Prostate gland (tissue), 2 donors: ENCODE measurements at regions not wholly inside any gene's neighbourhood (a gene's known extent, or its start where the extent isn't known, plus 50 kb on each side); places are given as distances from the start of the nearest gene placed in this dataset.

Experiments
- DNase-seq: peaks from one replicate; pipeline ENCODE4 v3.0.0-alpha.2; 2019; ENCODE audit warnings: low spot score
- H3K27ac ChIP-seq, 2 donors: fragments of 200-600 bp; sonication (generic); 2 replicates each; pipeline ENCODE4 v1.5.1; 2017 to 2019
- H3K27me3 ChIP-seq: fragments of 200-600 bp; sonication (generic); replicated peaks from 2 replicates; pipeline ENCODE4 v1.5.1; 2019; ENCODE audit not compliant: insufficient read depth
- H3K36me3 ChIP-seq, 2 donors: fragments of 200-600 bp; sonication (generic); 1 replicate in 1 of 2; 2 replicates in 1 of 2; pipeline versions ENCODE4 v1.5.1 to v1.8.1; 2017 to 2019
- H3K4me1 ChIP-seq: fragments of 200-600 bp; sonication (generic); replicated peaks from 2 replicates; pipeline ENCODE4 v1.5.1; 2019
- H3K4me3 ChIP-seq, 2 donors: fragments of 200-600 bp; sonication (generic); 2 replicates each; pipeline ENCODE4 v1.5.1; 2017 to 2019
- H3K9me3 ChIP-seq: fragments of 200-600 bp; sonication (generic); 2 replicates; pipeline ENCODE4 v1.5.1; 2017
- CTCF ChIP-seq, 4 experiments: fragments of 200-600 bp in 2 of 4; fragments of 450-650 bp in 2 of 4; sonication (generic) in 2 of 4; IDR thresholded peaks; 1 replicate in 3 of 4; 2 replicates in 1 of 4; pipeline ENCODE4 v1.5.1; 2016 to 2019; ENCODE audit warnings: antibody characterized with exemption in 4 of 4, mild to moderate bottlenecking in 2 of 4, moderate library complexity in 2 of 4
- POLR2A ChIP-seq: fragments of 450-650 bp; IDR thresholded peaks from one replicate; pipeline ENCODE4 v1.6.1; 2016; ENCODE audit warnings: antibody characterized with exemption, mild to moderate bottlenecking
- POLR2AphosphoS5 ChIP-seq: sonication (generic); formaldehyde crosslinking; IDR thresholded peaks from one replicate; pipeline ENCODE4 v1.6.1; 2017; ENCODE audit warnings: antibody characterized with exemption
- WGBS: methylation state at CpG from one replicate; pipeline ENCODE4 v1.1.5; 2018; 5-methylcytosine and 5-hydroxymethylcytosine counted together
- intact Hi-C: fragments of 100-400 bp; cut with DNase I; formaldehyde crosslinking; loops from one replicate; pipeline ENCODE4 v1.14.2; 2022

DNA sequence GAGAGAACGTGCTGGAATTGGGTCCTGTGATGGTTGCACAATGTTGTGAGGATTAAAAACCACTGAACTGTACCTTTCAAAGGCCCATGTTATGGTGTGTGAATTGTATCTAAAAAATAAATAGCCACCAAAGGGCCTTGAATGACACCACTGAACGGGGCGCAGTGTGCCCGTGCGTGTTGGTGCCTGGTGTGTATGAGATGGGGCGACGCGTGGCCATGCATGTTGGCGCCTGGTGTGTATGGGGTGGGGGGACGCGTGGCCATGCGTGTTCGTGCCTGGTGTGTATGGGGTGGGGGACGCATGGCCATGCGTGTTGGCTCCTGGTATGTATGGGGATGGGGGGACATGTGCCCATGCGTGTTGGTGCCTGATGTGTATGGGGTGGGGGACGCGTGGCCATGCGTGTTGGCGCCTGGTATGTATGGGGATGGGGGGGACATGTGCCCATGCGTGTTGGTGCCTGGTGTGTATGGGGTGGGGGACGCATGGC, 66.6 kb upstream of the HELT start:
- intact Hi-C loops: no loop called here
- H3K36me3 ChIP-seq: no peaks in the 10 kb centered on the region
- TF ChIP-seq CTCF (IDR thresholded peaks at IDR 0.05) (no peak), POLR2AphosphoS5 (no peak), POLR2A (no peak)
- no peaks in the 10 kb centered on the region for H3K27me3 ChIP-seq
- WGBS: 94% methylated on average over 22 of the region's 22 CpGs
- no peak overlapping the region for H3K4me3 ChIP-seq
- H3K4me1 ChIP-seq: no peaks in the 10 kb centered on the region
- H3K9me3 ChIP-seq: no peaks in the 10 kb centered on the region
- no peak overlapping the region for H3K27ac ChIP-seq
- DNase-seq: no peak

GRCh38 chr4:184952522-184952921, 65.8 kb upstream of the HELT start:
- WGBS: 86% methylated on average over 6 of the region's 6 CpGs

GRCh38 chr4:184953421-184953945, 64.8 kb upstream of the HELT start:
- H3K4me3 ChIP-seq: no peak overlapping the region
- H3K27me3 ChIP-seq: no peaks in the 10 kb centered on the region
- H3K9me3 ChIP-seq: no peaks in the 10 kb centered on the region
- no peak for DNase-seq
- H3K36me3 ChIP-seq: no peaks in the 10 kb centered on the region
- no peak overlapping the region for H3K27ac ChIP-seq
- no peaks in the 10 kb centered on the region for H3K4me1 ChIP-seq
- intact Hi-C loops: no loop called here
- TF ChIP-seq CTCF (IDR thresholded peaks at IDR 0.05): no peak
- TF ChIP-seq POLR2AphosphoS5: no peak
- no peak for TF ChIP-seq POLR2A
- WGBS: 89% methylated on average over 8 of the region's 8 CpGs

More at GRCh38 chr4:184952522-184952921, 65.8 kb upstream of the HELT start:
- Histone ChIP-seq H3K27me3 (no peaks in the 10 kb centered on the region), H3K27ac (no peak overlapping the region), H3K4me3 (no peak overlapping the region), H3K36me3 (no peaks in the 10 kb centered on the region), H3K4me1 (no peaks in the 10 kb centered on the region), H3K9me3 (no peaks in the 10 kb centered on the region)
- TF ChIP-seq POLR2A (no peak), POLR2AphosphoS5 (no peak), CTCF (IDR thresholded peaks at IDR 0.05) (no peak)
- DNase-seq: no peak
- intact Hi-C loops: no loop called here

DNA sequence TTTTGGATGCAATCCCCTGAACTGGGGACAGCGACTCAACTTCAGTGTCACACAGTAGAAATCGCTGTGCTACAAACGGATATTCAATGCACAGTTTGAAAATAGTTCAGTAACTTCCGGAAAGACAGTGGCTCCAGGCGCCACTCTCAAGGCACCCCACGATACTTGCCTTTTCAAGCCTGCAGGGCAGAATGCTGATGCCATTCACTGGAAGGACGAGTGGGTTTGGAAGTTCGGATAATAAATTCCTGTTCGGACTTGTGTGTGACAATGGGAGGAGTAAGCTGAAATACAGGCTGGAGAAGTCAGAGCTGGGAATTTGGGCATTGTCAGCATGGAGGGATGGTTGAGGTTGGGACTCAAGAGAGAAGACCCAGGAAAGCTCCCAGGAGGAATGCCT, 64.3 kb upstream of the HELT start:
- Histone ChIP-seq H3K4me3 (no peak overlapping the region), H3K9me3 (no peaks in the 10 kb centered on the region), H3K4me1 (no peaks in the 10 kb centered on the region), H3K36me3 (no peaks in the 10 kb centered on the region), H3K27ac (no peak overlapping the region), H3K27me3 (no peaks in the 10 kb centered on the region)
- 45% methylated on average over 9 of the region's 9 CpGs for WGBS
- DNase-seq: no peak
- no peak for TF ChIP-seq POLR2AphosphoS5
- no peak for TF ChIP-seq POLR2A
- no peak for TF ChIP-seq CTCF (IDR thresholded peaks at IDR 0.05)
- intact Hi-C loops: no loop called here

- H3K9me3 ChIP-seq: no peaks in the 10 kb centered on the region
- H3K36me3 ChIP-seq: no peaks in the 10 kb centered on the region
- no peak overlapping the region for H3K27ac ChIP-seq
- H3K4me3 ChIP-seq: no peak overlapping the region
- no peak for DNase-seq
- no peaks in the 10 kb centered on the region for H3K27me3 ChIP-seq
- intact Hi-C loops: no loop called here
- TF ChIP-seq POLR2A (no peak), CTCF (IDR thresholded peaks at IDR 0.05) (no peak), POLR2AphosphoS5 (no peak)
- no peaks in the 10 kb centered on the region for H3K4me1 ChIP-seq
- 93% methylated on average over 11 of the region's 12 CpGs for WGBS
Observed at GRCh38 chr4:184954482-184954881, 63.8 kb upstream of the HELT start.
